ENCODE measurements at regions not wholly inside any gene's neighbourhood (a gene's known extent, or its start where the extent isn't known, plus 50 kb on each side); places are given as distances from the start of the nearest gene placed in this dataset.

DNA sequence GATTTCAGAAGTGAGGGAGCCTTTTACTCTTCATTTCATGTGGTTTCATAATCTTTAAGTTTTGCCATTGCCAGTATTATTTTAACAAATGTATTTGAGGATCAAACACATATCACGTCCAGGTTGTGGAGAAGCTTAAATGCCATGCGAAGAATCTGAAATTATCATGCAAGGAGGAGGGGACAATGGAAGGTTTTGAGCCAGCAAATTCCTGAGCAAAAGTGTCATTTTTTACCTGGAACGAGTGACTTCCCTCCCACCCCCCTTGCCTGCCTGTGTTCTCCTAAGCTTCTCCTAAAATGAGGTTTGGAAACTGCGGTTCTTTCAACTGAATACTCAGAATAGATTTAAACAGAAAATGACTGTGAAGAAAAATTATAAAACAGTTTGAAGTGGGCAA, 77.6 kb downstream of the C16orf95 start:
- TF ChIP-seq, protein P1, sequence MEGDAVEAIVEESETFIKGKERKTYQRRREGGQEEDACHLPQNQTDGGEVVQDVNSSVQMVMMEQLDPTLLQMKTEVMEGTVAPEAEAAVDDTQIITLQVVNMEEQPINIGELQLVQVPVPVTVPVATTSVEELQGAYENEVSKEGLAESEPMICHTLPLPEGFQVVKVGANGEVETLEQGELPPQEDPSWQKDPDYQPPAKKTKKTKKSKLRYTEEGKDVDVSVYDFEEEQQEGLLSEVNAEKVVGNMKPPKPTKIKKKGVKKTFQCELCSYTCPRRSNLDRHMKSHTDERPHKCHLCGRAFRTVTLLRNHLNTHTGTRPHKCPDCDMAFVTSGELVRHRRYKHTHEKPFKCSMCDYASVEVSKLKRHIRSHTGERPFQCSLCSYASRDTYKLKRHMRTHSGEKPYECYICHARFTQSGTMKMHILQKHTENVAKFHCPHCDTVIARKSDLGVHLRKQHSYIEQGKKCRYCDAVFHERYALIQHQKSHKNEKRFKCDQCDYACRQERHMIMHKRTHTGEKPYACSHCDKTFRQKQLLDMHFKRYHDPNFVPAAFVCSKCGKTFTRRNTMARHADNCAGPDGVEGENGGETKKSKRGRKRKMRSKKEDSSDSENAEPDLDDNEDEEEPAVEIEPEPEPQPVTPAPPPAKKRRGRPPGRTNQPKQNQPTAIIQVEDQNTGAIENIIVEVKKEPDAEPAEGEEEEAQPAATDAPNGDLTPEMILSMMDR (tag by site-specific recombination; IDR thresholded peaks at IDR 0.05), result no peak
- TF ChIP-seq, protein P2, sequence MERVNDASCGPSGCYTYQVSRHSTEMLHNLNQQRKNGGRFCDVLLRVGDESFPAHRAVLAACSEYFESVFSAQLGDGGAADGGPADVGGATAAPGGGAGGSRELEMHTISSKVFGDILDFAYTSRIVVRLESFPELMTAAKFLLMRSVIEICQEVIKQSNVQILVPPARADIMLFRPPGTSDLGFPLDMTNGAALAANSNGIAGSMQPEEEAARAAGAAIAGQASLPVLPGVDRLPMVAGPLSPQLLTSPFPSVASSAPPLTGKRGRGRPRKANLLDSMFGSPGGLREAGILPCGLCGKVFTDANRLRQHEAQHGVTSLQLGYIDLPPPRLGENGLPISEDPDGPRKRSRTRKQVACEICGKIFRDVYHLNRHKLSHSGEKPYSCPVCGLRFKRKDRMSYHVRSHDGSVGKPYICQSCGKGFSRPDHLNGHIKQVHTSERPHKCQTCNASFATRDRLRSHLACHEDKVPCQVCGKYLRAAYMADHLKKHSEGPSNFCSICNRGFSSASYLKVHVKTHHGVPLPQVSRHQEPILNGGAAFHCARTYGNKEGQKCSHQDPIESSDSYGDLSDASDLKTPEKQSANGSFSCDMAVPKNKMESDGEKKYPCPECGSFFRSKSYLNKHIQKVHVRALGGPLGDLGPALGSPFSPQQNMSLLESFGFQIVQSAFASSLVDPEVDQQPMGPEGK (tag by site-specific recombination; IDR thresholded peaks at IDR 0.05), result no peak
- TF ChIP-seq HOXA7 (CRISPR knock-in tag; IDR thresholded peaks at IDR 0.05; ENCODE audit: borderline replicate concordance), result no peak
- TF ChIP-seq, protein P3, sequence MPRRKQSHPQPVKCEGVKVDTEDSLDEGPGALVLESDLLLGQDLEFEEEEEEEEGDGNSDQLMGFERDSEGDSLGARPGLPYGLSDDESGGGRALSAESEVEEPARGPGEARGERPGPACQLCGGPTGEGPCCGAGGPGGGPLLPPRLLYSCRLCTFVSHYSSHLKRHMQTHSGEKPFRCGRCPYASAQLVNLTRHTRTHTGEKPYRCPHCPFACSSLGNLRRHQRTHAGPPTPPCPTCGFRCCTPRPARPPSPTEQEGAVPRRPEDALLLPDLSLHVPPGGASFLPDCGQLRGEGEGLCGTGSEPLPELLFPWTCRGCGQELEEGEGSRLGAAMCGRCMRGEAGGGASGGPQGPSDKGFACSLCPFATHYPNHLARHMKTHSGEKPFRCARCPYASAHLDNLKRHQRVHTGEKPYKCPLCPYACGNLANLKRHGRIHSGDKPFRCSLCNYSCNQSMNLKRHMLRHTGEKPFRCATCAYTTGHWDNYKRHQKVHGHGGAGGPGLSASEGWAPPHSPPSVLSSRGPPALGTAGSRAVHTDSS (tag by site-specific recombination; IDR thresholded peaks at IDR 0.05), result no peak
- no peak for TF ChIP-seq SALL2 (tag by site-specific recombination; IDR thresholded peaks at IDR 0.05; ENCODE audit: borderline replicate concordance)
- no peak for TF ChIP-seq YY1 (tag by site-specific recombination; IDR thresholded peaks at IDR 0.05)
